Coronary artery (tissue), 2 donors: ENCODE measurements at regions not wholly inside any gene's neighbourhood (a gene's known extent, or its start where the extent isn't known, plus 50 kb on each side); places are given as distances from the start of the nearest gene placed in this dataset.

Experiments used
- DNase-seq: peaks from one replicate; pipeline ENCODE4 v3.0.0-alpha.2; 2017; ENCODE audit warnings: low spot score
- H3K27ac ChIP-seq, 2 donors: fragments of 200-600 bp; sonication (generic); one replicate each; pipeline ENCODE4 v1.5.1; 2016 to 2019
- H3K4me3 ChIP-seq: fragments of 200-600 bp; sonication (generic); 2 replicates; pipeline ENCODE4 v1.5.1; 2016; ENCODE audit warnings: mild to moderate bottlenecking, moderate library complexity
- CTCF ChIP-seq: fragments of 200-600 bp; sonication (generic); IDR thresholded peaks from one replicate; pipeline ENCODE4 v1.5.1; 2019; ENCODE audit warnings: antibody characterized with exemption

GRCh38 chr18:55088561-55088960 lies 129.3 kb upstream of the CCDC68 start:
- Histone ChIP-seq H3K27ac (no peak overlapping the region), H3K4me3 (no peak overlapping the region)
- DNase-seq, result no peak

GRCh38 chr18:55088000-55088401 lies 128.7 kb upstream of the CCDC68 start:
- Histone ChIP-seq H3K27ac (no peak overlapping the region), H3K4me3 (no peak overlapping the region)
- DNase-seq, result no peak
- no peak for TF ChIP-seq CTCF

More at GRCh38 chr18:55088561-55088960, 129.3 kb upstream of the CCDC68 start:
- TF ChIP-seq CTCF, result no peak

GRCh38 chr18:55086906-55087305 lies 127.6 kb upstream of the CCDC68 start:
- TF ChIP-seq CTCF, result no peak
- no peak for DNase-seq
- no peak overlapping the region for H3K27ac ChIP-seq
- no peak overlapping the region for H3K4me3 ChIP-seq

- DNase-seq, result no peak
Observed at GRCh38 chr18:55085557-55086285, 126.5 kb upstream of the CCDC68 start.

GRCh38 chr18:55084550-55084949 lies 125.3 kb upstream of the CCDC68 start:
- H3K27ac ChIP-seq, result no peak overlapping the region
- H3K4me3 ChIP-seq, result no peak overlapping the region
- TF ChIP-seq CTCF, result no peak
- no peak for DNase-seq

More at GRCh38 chr18:55085557-55086285, 126.5 kb upstream of the CCDC68 start:
- Histone ChIP-seq H3K4me3 (no peak overlapping the region), H3K27ac (no peak overlapping the region)
- no peak for TF ChIP-seq CTCF

GRCh38 chr18:55083461-55083860 lies 124.2 kb upstream of the CCDC68 start:
- DNase-seq, result no peak
- no peak overlapping the region for H3K27ac ChIP-seq
- H3K4me3 ChIP-seq, result no peak overlapping the region
- no peak for TF ChIP-seq CTCF
